Astrocyte of the cerebellum (primary cell): ENCODE measurements at regions not wholly inside any gene's neighbourhood (a gene's known extent, or its start where the extent isn't known, plus 50 kb on each side); places are given as distances from the start of the nearest gene placed in this dataset.

Experiments used
- DNase-seq: peaks from one replicate; pipeline ENCODE4 v3.0.0-alpha.2; 2011; ENCODE audit warnings: low read depth
- H3K4me3 ChIP-seq: 2 replicates; pipeline ENCODE4 v1.5.1; 2011; ENCODE audit warnings: mild to moderate bottlenecking, low read depth, low read length, moderate library complexity
- in situ Hi-C: cut with HindIII; loops from 2 replicates; pipeline ENCODE4 v1.10.0; 2017; ENCODE audit warnings: low sequenced_read_pairs
- TF ChIP-seq, protein P1 (sequence below): IDR thresholded peaks from 2 replicates; pipeline ENCODE4 v1.5.1; 2012; ENCODE audit warnings: low read length, low read depth, moderate library complexity, mild to moderate bottlenecking; ENCODE audit errors: missing control alignments

DNA sequence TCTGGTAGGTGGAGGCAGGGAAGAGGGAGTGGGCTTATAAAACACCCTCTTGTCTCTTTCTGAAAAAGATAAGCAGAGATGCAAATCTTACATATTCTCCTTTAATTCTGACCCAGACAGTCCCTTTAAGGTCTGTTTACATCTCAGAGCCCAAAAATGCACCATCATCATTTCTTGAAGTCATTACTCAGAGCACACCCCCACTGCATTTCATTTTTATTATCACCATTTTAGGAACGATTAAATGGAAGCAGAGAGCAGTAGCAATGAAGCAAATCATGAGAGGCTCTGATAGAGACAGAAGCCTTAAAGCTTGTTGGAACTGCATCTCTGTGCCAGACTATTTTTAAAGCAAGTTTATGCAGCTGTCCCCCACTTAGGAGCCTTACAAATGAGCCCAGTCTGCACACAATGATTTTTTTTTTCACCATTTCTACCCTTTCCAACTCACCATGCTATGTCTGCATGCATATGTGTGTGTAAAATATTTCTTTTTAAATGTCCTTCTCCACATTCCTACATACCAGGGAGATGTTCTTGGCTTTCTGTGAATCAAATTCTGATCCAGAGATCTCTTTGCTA lies 311.0 kb downstream of the GRIN2B start:
- TF ChIP-seq, protein P1, sequence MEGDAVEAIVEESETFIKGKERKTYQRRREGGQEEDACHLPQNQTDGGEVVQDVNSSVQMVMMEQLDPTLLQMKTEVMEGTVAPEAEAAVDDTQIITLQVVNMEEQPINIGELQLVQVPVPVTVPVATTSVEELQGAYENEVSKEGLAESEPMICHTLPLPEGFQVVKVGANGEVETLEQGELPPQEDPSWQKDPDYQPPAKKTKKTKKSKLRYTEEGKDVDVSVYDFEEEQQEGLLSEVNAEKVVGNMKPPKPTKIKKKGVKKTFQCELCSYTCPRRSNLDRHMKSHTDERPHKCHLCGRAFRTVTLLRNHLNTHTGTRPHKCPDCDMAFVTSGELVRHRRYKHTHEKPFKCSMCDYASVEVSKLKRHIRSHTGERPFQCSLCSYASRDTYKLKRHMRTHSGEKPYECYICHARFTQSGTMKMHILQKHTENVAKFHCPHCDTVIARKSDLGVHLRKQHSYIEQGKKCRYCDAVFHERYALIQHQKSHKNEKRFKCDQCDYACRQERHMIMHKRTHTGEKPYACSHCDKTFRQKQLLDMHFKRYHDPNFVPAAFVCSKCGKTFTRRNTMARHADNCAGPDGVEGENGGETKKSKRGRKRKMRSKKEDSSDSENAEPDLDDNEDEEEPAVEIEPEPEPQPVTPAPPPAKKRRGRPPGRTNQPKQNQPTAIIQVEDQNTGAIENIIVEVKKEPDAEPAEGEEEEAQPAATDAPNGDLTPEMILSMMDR: no peak
- in situ Hi-C loops: no loop called here
- no peak overlapping the region for H3K4me3 ChIP-seq
- DNase-seq: no peak

DNA sequence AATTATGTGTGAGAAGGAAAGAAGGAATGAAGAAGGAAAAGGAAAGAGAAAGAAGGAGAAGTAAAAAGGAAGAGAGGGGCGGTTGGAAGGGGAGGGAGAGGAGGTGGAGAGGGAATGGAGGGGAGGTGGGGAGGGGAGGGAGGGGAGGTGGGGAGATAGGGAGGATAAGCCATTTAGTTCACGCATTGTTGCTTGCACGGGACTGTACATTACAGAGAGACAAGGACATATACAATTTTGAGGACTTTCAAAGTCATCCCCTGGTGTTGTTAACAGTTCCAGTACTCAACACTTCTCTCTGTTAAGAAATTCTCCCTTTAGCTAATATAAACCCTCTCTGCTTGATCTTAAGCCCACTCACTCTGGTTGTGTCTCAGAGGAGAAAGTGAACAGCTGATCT lies 312.5 kb downstream of the GRIN2B start:
- DNase-seq: no peak
- TF ChIP-seq, protein P1: no peak
- H3K4me3 ChIP-seq: no peak overlapping the region
- in situ Hi-C loops: no loop called here

DNA sequence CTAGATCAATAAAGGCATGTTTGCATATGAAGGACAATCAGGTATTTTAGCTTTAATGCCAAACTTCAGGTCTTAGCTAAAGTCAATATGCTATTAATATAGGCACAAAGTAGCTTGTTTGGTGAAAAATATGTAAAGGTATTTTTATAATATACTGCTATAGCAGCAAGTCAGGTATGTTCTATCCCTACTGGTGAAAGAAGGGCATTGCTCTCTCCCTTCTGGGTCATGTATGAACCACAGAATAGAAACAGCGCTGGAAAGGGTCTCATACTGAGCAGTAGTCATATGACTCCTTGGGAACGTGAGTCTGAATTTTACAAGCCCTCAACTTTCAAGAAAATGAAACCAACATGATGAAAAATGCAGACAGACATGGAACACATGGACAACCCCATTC lies 314.6 kb downstream of the GRIN2B start:
- in situ Hi-C loops: no loop called here
- no peak for DNase-seq
- no peak overlapping the region for H3K4me3 ChIP-seq
- TF ChIP-seq, protein P1: no peak

DNA sequence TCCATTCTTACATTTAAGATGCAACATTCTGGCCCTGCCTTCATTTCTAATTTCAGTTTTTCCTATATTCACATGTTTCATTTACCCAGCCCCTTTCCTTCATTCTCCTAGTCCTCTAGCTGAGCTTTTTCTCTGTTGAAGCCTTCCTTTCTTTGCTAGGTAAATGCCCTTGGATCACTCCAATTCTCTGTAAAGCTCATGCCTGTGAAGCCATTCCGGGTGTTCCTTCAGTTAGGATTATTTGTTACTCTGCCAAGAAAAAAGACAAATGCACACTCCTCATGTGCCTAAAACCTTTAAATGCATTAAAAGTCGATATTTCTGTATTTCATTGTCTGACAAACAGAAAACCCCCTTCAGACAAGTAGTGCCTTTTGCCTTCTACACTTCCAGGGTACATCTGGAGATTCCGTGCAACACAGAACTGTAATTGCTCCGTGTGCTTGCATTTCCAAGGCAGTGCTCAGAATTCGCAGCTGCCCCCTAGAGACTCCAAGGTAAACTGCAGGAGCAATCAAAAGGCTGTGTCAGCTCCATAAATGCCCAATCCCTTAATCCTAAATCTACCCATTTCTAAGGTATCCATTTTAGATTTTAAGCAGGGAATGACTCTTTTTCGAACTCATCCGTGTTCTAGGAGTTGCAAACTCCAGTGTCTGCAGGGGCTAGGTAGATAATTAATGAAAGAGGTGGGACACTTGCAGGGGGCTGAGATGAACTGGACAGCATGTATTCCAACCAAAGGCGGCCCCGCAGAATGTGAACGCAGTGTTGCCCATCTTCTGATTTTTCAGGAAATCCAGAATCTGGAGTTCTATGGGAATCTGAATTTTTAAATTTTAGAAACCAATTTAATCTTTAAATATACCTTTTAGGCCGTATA lies 320.2 kb downstream of the GRIN2B start:
- peak; percentile 5 for DNase-seq
- H3K4me3 ChIP-seq: no peak overlapping the region
- TF ChIP-seq, protein P1: peak; percentile 91
- in situ Hi-C loops: no loop called here

DNA sequence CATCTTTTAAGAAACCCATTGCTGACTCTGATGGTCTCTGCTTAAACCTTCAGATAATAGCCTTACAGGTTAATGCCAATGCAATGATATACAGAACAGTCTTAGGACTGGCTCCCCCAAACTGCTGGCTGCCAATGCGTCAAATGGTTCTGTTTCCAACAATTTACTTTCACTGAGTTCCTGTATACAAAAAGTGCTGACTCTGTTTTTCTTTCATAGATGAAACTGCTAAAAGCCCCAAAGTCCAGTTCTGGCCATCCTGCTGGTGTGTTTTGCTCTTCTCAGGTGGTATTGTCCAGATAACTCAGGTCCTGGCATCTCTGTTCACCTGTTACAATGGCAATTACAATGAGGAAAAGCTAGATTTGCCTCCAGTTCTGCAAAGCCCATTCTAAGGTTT lies 326.9 kb downstream of the GRIN2B start:
- TF ChIP-seq, protein P1: no peak
- in situ Hi-C loops: no loop called here
- H3K4me3 ChIP-seq: no peak overlapping the region
- DNase-seq: no peak

DNA sequence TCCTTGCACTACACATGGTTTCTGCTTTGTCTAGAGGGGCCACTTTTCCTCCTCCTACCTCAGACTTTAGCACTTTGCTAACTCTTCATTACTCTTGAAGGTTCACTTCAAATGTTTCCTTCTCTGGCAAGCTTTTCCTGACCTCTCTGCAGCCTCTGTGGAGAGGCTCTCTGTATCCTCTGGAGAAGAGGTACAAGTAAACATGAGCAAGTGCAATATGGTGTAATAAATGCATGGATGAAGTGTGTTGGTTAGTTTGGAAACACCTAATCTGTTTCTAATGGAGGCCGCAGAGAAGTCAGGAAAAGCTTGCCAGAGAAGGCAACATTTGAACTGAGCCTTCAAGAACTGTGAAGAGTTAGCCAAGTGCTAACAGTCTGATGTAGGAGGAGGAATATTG lies 329.3 kb downstream of the GRIN2B start:
- H3K4me3 ChIP-seq: no peak overlapping the region
- in situ Hi-C loops: no loop called here
- TF ChIP-seq, protein P1: no peak
- no peak for DNase-seq
